ENCODE measurements at regions not wholly inside any gene's neighbourhood (a gene's known extent, or its start where the extent isn't known, plus 50 kb on each side); places are given as distances from the start of the nearest gene placed in this dataset.

DNA sequence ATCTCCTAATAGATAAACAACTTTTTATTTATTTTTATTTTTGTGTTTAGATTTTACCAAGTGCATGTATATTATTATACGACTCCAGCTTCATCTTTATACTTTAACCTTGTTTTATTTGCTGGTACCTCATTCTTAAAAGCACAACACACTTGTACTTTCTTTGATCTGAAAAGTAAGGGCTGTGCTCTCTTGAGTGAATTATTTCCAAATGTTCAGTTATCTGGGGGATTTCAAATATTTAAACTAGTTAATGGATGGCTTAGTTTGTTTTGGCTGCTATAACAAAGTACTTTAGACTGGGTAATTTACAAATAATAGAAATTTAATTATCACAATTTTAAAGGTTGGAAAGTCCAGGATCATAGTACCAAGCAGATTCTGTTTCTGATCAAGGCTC, 1148.2 kb upstream of the PCDH9 start:
- Histone ChIP-seq H4K20me1 (ENCODE audit: low read depth, low read length) (no peaks in the 10 kb centered on the region), H3K27me3 (ENCODE audit: low read length) (no peaks in the 10 kb centered on the region), H3K79me2 (ENCODE audit: insufficient read depth, low read length) (no peaks in the 10 kb centered on the region), H2AFZ (ENCODE audit: low read depth, low read length, severe bottlenecking) (no peak overlapping the region), H3F3A (ENCODE audit: insufficient read depth) (no peaks in the 10 kb centered on the region), H3K9ac (ENCODE audit: low read length) (no peak overlapping the region), H3K4me2 (ENCODE audit: low read depth, low read length, poor library complexity, severe bottlenecking) (no peak overlapping the region), H3K27ac (ENCODE audit: low read depth, low read length) (no peak overlapping the region), H3K4me3 (ENCODE audit: insufficient read depth, low read length, poor library complexity, severe bottlenecking) (no peak overlapping the region), H3K36me3 (ENCODE audit: low read length) (no peaks in the 10 kb centered on the region; the same call in 1 of the 2 replicates), H3K9me2 (replicated peaks; ENCODE audit: insufficient read depth, low read length) (no peaks in the 10 kb centered on the region), H3K9me3 (ENCODE audit: insufficient read depth, low read length) (no peaks in the 10 kb centered on the region)
- TF ChIP-seq, protein P1, sequence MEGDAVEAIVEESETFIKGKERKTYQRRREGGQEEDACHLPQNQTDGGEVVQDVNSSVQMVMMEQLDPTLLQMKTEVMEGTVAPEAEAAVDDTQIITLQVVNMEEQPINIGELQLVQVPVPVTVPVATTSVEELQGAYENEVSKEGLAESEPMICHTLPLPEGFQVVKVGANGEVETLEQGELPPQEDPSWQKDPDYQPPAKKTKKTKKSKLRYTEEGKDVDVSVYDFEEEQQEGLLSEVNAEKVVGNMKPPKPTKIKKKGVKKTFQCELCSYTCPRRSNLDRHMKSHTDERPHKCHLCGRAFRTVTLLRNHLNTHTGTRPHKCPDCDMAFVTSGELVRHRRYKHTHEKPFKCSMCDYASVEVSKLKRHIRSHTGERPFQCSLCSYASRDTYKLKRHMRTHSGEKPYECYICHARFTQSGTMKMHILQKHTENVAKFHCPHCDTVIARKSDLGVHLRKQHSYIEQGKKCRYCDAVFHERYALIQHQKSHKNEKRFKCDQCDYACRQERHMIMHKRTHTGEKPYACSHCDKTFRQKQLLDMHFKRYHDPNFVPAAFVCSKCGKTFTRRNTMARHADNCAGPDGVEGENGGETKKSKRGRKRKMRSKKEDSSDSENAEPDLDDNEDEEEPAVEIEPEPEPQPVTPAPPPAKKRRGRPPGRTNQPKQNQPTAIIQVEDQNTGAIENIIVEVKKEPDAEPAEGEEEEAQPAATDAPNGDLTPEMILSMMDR (IDR thresholded peaks at IDR 0.05; ENCODE audit: insufficient read depth, low read length, poor library complexity, severe bottlenecking) = no peak
- no peak for TF ChIP-seq EZH2phosphoT487 (conservative IDR thresholded peaks at IDR 0.05; ENCODE audit: low read length)

DNA sequence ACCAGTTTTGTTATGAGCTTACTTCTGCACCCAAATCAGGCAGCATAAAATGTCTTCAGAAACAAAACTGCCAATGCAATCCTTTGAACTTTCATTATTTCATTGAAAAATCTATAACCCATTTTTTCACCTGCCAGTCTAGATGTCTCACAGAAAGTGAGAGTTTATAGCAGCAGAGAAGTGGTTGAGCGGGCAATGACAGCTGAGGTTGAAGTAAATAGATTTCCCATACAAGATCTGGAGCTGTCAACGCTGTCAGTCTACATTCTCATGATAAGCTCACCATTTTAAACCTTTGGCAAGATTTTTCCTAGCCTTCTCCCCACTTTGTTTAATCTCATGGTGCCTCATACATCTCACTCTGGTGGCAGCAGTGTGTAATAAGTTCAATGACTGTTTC, 1144.9 kb upstream of the PCDH9 start:
- Histone ChIP-seq H3K4me3 (ENCODE audit: insufficient read depth, low read length, poor library complexity, severe bottlenecking) (no peak overlapping the region), H3K9ac (ENCODE audit: low read length) (no peak overlapping the region), H3K4me2 (ENCODE audit: low read depth, low read length, poor library complexity, severe bottlenecking) (no peak overlapping the region), H4K20me1 (ENCODE audit: low read depth, low read length) (no peaks in the 10 kb centered on the region), H3K36me3 (ENCODE audit: low read length) (no peaks in the 10 kb centered on the region), H3K9me3 (ENCODE audit: insufficient read depth, low read length) (no peaks in the 10 kb centered on the region), H3K27me3 (ENCODE audit: low read length) (no peaks in the 10 kb centered on the region), H3K79me2 (ENCODE audit: insufficient read depth, low read length) (no peaks in the 10 kb centered on the region), H3K27ac (ENCODE audit: low read depth, low read length) (no peak overlapping the region), H3F3A (ENCODE audit: insufficient read depth) (no peaks in the 10 kb centered on the region), H2AFZ (ENCODE audit: low read depth, low read length, severe bottlenecking) (no peak overlapping the region), H3K9me2 (replicated peaks; ENCODE audit: insufficient read depth, low read length) (no peaks in the 10 kb centered on the region)
- TF ChIP-seq EZH2phosphoT487 (conservative IDR thresholded peaks at IDR 0.05; ENCODE audit: low read length) = no peak
- TF ChIP-seq, protein P1 (IDR thresholded peaks at IDR 0.05; ENCODE audit: insufficient read depth, low read length, poor library complexity, severe bottlenecking) = no peak

- H3F3A ChIP-seq (ENCODE audit: insufficient read depth) = no peaks in the 10 kb centered on the region
- no peaks in the 10 kb centered on the region for H4K20me1 ChIP-seq (ENCODE audit: low read depth, low read length)
- no peak overlapping the region for H3K4me2 ChIP-seq (ENCODE audit: low read depth, low read length, poor library complexity, severe bottlenecking)
- H3K27ac ChIP-seq (ENCODE audit: low read depth, low read length) = no peak overlapping the region
- H2AFZ ChIP-seq (ENCODE audit: low read depth, low read length, severe bottlenecking) = no peak overlapping the region
- no peaks in the 10 kb centered on the region for H3K79me2 ChIP-seq (ENCODE audit: insufficient read depth, low read length)
- no peaks in the 10 kb centered on the region for H3K27me3 ChIP-seq (ENCODE audit: low read length)
- no peaks in the 10 kb centered on the region for H3K9me3 ChIP-seq (ENCODE audit: insufficient read depth, low read length)
- H3K4me3 ChIP-seq (ENCODE audit: insufficient read depth, low read length, poor library complexity, severe bottlenecking) = no peak overlapping the region
- no peak overlapping the region for H3K9ac ChIP-seq (ENCODE audit: low read length)
- TF ChIP-seq, protein P1 (IDR thresholded peaks at IDR 0.05; ENCODE audit: insufficient read depth, low read length, poor library complexity, severe bottlenecking) = no peak
- TF ChIP-seq EZH2phosphoT487 (conservative IDR thresholded peaks at IDR 0.05; ENCODE audit: low read length) = no peak
- H3K9me2 ChIP-seq (replicated peaks; ENCODE audit: insufficient read depth, low read length) = no peaks in the 10 kb centered on the region
- H3K36me3 ChIP-seq (ENCODE audit: low read length) = no peaks in the 10 kb centered on the region
These were observed 1139.6 kb upstream of the PCDH9 start for GRCh38 chr13:68369739-68370138.
